ENCODE measurements at regions not wholly inside any gene's neighbourhood (a gene's known extent, or its start where the extent isn't known, plus 50 kb on each side); places are given as distances from the start of the nearest gene placed in this dataset.
"Not testable (repeated sequence)": the region's sequence is repeated elsewhere in the genome, so short reads cannot be mapped to it uniquely, and the experiment has no call there.

DNA sequence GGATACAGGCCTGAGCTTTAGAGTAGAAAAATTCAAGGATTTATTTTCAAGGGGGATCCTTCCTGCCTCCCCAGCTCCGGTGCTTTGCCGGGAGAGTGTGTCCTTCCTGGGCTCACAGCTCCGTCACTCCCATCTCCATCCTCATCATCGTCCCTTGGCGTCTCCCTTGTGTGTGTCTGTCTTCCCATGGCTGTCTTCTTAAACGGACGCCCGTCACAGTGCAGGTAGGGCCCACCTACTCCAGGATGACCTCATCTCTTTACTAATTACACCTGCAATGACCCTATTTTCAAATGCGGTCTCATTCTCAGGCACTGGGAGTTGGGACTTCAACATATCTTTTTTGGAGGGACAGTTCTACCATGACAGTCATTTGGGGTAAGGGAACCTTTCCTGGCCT, 320.3 kb upstream of the C1orf174 start:
- DNase-seq = no peak
- no peak for ATAC-seq

DNA sequence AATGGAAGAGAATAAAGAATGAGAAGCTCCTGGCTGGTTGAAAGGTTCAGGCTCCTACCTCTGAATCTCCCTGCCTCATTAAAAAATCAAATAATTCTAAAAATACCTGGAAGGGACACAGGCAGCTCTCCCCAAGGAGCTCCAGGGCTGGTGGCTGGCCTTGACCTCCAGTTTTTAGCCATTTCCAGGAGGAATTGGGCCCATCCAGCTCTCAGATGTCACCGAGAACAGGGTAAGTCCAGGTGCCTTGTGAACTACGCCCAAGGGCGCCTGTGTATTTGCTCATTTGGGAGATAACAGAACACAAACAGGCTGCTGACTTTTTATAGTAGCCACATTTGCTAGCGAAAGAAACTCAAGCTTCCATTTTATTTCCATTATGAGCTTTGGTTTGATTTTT, 321.0 kb upstream of the C1orf174 start:
- no peak for DNase-seq
- ATAC-seq = no peak

DNA sequence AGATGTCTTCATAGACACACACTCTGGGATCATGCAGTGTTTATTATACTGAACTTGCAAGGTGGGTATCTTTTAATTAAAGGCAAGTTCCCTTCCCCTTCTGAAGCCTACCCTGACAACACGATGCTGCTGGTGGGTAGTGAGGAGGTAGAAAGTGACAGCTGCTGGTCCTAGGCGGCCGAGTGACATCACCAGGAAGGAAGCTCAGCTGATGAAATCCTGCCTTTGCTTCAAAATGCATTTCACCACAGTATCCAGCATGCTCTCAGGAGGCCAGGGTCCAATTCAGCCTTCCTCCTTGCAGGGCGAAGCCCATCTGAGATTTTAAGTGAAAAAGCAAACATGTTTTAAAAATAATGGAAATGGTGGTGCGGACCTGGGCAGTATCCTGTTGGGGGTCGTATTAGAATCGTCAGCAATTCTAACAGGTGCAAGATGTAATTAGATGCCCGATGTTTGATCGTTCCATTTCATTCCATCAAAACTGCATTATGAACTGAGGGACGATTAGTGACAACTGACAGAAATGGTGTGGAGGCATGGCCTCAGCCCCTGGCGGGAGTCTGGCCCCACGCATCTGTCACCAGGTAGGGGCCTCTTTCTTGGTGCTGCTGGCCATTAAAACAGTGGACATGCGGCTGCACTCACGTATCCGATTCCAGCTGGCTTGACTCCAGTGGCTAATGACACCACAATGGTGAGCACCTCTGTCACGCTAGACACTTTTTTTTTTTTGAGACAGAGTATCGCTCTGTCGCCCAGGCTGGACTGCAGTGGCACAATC, 324.8 kb upstream of the C1orf174 start:
- ATAC-seq (no peak), DNase-seq (no peak)

GRCh38 chr1:4227986-4228385, 327.9 kb upstream of the C1orf174 start:
- no peak for ATAC-seq

GRCh38 chr1:4253935-4254334, 353.9 kb upstream of the C1orf174 start:
- ATAC-seq = no peak
- DNase-seq = no peak

More at GRCh38 chr1:4227986-4228385, 327.9 kb upstream of the C1orf174 start:
- DNase-seq = no peak

- DNase-seq (no peak), ATAC-seq (no peak)
These were observed 356.3 kb upstream of the C1orf174 start for GRCh38 chr1:4256351-4256750.

DNA sequence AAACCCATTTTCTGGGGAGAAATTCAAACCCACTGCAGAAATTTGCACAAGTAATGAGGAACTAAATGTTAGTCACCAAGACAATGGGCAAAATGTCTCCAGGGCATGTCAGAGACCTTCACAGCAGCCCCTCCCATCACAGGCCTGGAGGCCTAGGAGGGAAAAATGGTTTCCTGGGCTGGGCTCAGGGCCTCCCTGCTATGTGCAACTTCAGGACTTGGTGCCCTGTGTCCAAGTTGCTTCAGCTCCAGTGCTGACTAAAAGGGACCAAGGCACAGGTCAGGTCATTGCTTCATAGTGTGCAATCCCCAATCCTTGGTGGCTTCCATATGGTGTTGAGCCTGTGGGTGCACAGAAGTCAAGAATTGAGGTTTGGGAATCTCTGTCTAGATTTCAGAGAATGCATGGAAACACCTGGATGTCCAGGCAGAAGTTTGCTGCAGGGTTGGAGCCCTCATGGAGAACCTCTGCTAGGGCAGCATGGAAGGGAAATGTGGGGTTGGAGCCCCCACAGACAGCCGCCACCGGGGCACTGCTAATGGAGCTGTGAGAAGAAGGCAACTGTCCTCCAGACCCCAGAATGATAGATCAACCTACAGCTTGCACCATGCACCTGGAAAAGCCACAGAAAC, 358.2 kb upstream of the C1orf174 start:
- not testable (repeated sequence) for DNase-seq, ATAC-seq

DNA sequence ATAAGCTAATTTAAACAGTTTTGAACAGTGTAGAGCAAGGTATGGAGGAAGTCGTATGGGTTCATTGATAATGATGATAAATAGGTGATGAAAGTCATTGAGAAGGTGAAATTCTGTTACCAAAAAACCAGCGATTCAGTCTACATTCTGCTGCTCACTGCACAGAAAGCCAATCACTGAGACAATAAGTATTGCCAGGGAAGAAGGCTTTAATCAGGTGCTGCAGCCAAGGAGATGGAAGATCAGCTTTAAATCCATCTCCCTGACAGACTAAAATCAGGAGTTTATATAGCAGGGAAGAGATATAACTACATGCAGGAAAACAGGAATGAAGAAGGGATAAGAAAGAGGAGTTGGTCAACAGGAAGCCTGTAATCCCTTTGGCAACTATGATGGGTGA, 361.3 kb upstream of the C1orf174 start:
- no peak for ATAC-seq
- DNase-seq = no peak

DNA sequence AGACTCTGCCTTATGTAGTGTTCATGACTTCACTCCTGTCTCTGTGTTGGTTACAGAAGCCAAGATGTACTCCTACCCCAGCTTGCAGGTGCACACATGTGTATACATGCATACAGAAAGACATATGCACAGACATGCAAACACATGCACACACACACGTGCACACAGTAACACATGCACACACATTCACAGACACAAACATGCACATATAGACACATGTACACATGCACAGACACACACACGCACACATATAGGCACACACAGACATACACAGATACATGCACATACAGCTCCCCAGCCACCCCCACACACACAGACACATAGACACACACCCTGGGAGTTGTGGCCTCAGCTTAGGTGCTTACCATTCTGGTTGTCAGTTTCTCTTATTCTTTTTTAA, 362.6 kb upstream of the C1orf174 start:
- ATAC-seq = no peak
- DNase-seq = no peak

GRCh38 chr1:4263699-4264098, 363.6 kb upstream of the C1orf174 start:
- no peak for DNase-seq
- no peak for ATAC-seq

DNA sequence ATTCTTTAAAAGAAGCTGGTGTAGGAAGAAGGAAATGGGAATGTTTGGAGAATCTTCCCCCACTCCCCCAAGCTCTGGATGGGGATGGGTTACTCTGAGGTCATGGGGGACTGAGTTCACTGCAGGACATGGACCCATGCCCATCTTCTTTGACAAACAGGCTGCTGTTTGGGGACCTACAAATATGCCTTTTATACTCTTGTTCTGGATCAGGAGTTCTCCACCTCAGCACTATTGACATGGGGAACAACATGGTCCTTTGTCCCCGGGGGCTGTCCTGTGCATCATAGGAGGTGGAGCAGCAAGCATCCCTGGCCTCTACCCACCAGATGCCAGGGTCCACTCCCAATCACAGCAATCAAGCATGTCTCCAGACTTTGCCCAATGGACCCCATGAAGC, 365.8 kb upstream of the C1orf174 start:
- ATAC-seq (no peak), DNase-seq (no peak)

- ATAC-seq = no peak
These were observed 367.5 kb upstream of the C1orf174 start for GRCh38 chr1:4267381-4268261.

DNA sequence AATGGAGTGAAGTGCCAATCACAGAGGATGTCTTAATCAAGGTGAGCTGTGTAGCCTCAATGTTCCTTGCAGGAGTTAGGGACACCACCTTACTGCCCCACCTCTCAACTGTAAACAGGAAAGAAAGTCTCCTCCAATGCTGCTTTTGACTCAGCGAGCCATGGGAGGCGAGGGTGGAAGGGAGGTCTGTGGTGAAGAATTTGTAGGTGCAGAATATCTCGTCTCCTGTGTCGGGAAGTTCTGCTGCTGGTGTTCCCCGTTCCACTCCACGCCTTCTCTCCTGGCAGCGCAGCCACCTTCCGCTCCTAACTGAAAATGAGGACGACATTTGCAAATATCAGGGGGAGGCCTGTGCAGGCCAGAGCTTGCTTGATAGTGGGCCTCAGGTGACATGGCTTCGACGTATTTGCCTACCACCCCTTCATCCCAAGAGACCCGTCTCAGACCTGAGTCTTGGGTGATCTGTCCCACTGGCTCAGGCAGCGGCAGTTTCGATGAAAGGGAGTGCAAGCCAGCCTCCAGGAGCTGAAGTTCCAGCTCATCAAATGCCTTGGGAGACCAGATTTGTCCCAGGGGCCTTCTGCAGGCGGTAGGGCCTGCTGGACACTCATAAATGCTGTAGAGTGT, 368.3 kb upstream of the C1orf174 start:
- no peak for ATAC-seq
- DNase-seq = no peak

More at GRCh38 chr1:4267381-4268261, 367.5 kb upstream of the C1orf174 start:
- no peak for DNase-seq

GRCh38 chr1:4268889-4269284, 368.8 kb upstream of the C1orf174 start:
- no peak for ATAC-seq
- no peak for DNase-seq

GRCh38 chr1:4269330-4269729, 369.3 kb upstream of the C1orf174 start:
- no peak for ATAC-seq
- no peak for DNase-seq

DNA sequence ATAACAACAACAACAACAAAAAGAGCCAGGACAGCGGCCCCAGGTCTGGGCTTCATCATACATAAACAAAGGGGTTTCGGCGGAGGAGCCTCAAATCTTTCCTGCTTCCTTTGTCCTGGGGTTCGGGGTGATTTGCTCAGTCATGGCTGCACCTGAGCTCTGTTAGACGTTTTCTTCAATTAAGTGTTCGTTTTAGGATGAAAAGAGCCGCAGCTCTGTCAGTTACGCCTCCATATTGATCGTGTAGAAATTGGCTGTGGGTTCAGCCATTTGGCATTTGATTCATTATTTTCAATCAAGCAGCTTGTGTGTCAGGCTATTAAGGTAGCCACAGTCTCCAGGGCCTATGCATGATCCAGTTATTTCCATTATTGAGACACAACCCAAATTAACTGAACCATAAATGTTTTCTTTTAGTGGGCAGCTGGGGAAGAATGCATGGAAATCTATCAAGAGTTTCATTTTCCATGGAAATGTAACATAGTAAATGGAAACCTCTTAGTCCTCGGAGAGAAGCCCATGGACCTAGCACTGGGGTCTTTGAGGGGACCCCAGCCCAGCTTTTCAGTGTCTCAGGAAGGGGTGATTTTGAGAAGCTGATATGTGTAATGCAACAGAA, 370.0 kb upstream of the C1orf174 start:
- no peak for DNase-seq
- ATAC-seq = no peak

- ATAC-seq = no peak
These were observed 370.7 kb upstream of the C1orf174 start for GRCh38 chr1:4270651-4271337.

DNA sequence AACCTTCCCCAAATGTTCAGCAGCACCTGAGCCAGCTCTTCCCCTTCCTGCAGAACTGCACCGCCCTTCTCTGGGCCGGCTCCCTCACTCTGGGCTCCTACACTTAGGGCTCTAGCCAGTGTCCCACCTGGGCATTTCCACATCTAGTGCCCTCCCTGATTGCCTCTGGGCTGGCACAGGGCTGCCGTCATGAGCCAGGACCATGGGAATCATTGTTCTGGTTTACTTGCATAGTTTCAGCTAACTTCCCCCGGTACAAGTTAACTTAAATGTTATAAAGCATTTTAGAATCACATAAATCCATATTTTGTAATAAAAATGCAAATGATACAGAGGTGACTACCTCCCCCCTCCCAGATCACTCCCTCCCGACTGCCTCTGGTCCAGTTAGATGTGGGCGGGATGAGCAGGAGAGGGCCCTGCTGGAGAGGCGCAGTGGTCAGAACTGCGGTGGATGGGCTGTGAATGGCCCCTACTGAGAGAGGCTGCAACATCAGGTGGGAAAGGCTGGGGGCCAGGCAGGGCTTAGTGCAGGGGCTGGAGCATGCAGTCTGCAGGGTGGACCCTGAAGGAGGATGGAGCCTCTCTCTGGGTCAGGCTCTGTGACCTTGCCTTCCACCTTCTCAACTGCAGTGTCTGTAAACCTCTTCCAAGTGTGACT, 371.4 kb upstream of the C1orf174 start:
- ATAC-seq = no peak
- DNase-seq = no peak

More at GRCh38 chr1:4270651-4271337, 370.7 kb upstream of the C1orf174 start:
- DNase-seq = no peak

GRCh38 chr1:4272568-4272967, 372.5 kb upstream of the C1orf174 start:
- no peak for ATAC-seq
- DNase-seq = no peak

GRCh38 chr1:4273243-4273642, 373.2 kb upstream of the C1orf174 start:
- no peak for DNase-seq
- ATAC-seq = no peak

- DNase-seq = no peak
- no peak for ATAC-seq
These were observed 373.7 kb upstream of the C1orf174 start for GRCh38 chr1:4273747-4274146.

Data from stimulated activated naive CD8-positive, alpha-beta T cell treated with anti-CD3 and anti-CD28 coated beads, Interleukin-15, Interleukin-2, amounts not matched to agents 100 U/mL and 50 U/mL, for 24 hours (primary cell).